Testis (tissue), 2 donors: ENCODE measurements at regions not wholly inside any gene's neighbourhood (a gene's known extent, or its start where the extent isn't known, plus 50 kb on each side); places are given as distances from the start of the nearest gene placed in this dataset.

Source experiments
- CTCF ChIP-seq, 3 experiments: fragments of 450-650 bp in 2 of 3; fragments of 200-600 bp in 1 of 3; sonication (generic) in 1 of 3; IDR thresholded peaks; one replicate each; pipeline ENCODE4 v1.5.1; 2016 to 2019; ENCODE audit warnings: antibody characterized with exemption in 3 of 3, mild to moderate bottlenecking in 2 of 3, moderate library complexity in 1 of 3
- POLR2A ChIP-seq: fragments of 450-650 bp; IDR thresholded peaks from one replicate; pipeline ENCODE4 v1.6.1; 2017; ENCODE audit warnings: antibody characterized with exemption, mild to moderate bottlenecking, moderate library complexity

- TF ChIP-seq CTCF (IDR thresholded peaks at IDR 0.05) (no peak), POLR2A (no peak)
Measured at GRCh38 chr1:59013928-59014279, 230.1 kb upstream of the JUN start.
